ENCODE measurements at regions not wholly inside any gene's neighbourhood (a gene's known extent, or its start where the extent isn't known, plus 50 kb on each side); places are given as distances from the start of the nearest gene placed in this dataset.

DNA sequence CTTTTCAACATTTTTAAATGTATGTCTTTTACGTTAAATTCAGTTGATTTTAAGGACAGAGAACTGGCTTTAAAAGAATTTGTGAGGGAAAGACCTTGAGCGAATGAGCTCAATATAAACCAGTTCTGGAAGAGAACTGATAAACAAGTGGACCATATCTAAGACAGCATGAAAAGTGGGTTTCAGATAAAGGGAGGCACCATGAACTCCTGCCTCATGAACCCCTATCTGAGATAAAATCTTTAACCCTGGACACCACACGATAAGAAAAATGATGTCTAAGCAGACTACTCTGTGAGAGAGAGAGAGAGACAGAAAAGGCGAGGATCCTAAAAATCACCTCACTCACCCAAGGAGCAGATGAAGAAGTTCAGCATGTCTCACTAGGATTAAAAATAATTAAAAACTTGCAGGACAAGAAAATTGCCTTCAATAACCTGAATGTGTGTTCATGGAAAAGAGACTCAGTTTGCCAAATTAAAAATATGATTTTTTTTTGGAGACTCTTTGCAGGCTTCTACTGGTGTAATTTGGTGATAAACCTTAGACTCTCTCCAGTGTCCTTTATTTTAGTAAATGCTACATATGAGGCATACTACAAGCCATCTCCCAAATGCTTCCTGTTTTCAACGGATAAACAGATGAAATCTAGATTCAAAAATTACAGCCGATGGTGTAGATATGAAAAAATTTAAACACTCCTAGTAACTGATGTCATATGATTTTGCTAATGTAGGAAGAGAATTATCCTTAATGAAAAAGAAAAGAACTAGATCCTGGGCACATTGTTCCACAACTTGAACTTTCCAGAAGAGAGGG lies 299.5 kb downstream of the ADGB start:
- Histone ChIP-seq H3K79me2 (ENCODE audit: control insufficient read depth, insufficient read depth, low read length) (no peaks in the 10 kb centered on the region), H3K4me1 (ENCODE audit: control insufficient read depth, insufficient read depth, low read length) (no peaks in the 10 kb centered on the region), H3K4me3 (no peak overlapping the region), H3K4me2 (ENCODE audit: control insufficient read depth, insufficient read depth) (no peak overlapping the region), H2AFZ (ENCODE audit: control insufficient read depth, low read depth, low read length) (no peak overlapping the region), H3K27me3 (replicated peaks in 1 of 2; ENCODE audit: control insufficient read depth in 2 of 2, insufficient read depth in 2 of 2, low read length in 1 of 2) (no peaks in the 10 kb centered on the region; a peak in 1 of 4 replicates), H3K36me3 (ENCODE audit: control insufficient read depth in 2 of 2, insufficient read depth in 2 of 2, low read length in 1 of 2) (no peaks in the 10 kb centered on the region), H3K27ac (ENCODE audit: control insufficient read depth, insufficient read depth) (no peak overlapping the region), H3K9me3 (replicated peaks; ENCODE audit: control insufficient read depth, insufficient read depth, low read length) (no peaks in the 10 kb centered on the region), H4K20me1 (ENCODE audit: control insufficient read depth, insufficient read depth) (no peaks in the 10 kb centered on the region), H3K9ac (ENCODE audit: control insufficient read depth, insufficient read depth, low read length) (no peak overlapping the region)
- 26% methylated on average over 6 of the region's 6 CpGs for WGBS (ENCODE audit: insufficient coverage, insufficient replicate concordance, low lambda C conversion rate, missing lambda C conversion rate)
- intact Hi-C loops (cut with micrococcal nuclease; ENCODE audit: unreplicated experiment) (no loop called here), in situ Hi-C loops (cut with MboI) (no loop called here)
- SMC1A ChIA-PET (ENCODE audit: uncharacterized antibody, unreplicated experiment): no interaction called here
- CTCF ChIA-PET: no interaction called here
- no peak for FAIRE-seq
- POLR2A ChIA-PET: no interaction called here
- RAD21 ChIA-PET (ENCODE audit: unreplicated experiment): interaction anchor here (0.6 kb wide), 1 partner anchor 85 kb away, joined by 3 read pairs; no protein-coding TSS in a partner anchor
- BruUV-seq (replicated peaks): no TSS peak
- no peak for DNase-seq (ENCODE audit: low read depth, low spot score)
- TF ChIP-seq BMI1 (IDR thresholded peaks at IDR 0.05; ENCODE audit: borderline replicate concordance): no peak
- no peak for TF ChIP-seq WRNIP1 (IDR thresholded peaks at IDR 0.05; ENCODE audit: borderline replicate concordance, low read depth, low read length)
- no peak for TF ChIP-seq ATF7 (IDR thresholded peaks at IDR 0.05; ENCODE audit: low read depth)
- no peak for TF ChIP-seq KDM1A (IDR thresholded peaks at IDR 0.05; ENCODE audit: borderline replicate concordance)
- no peak for TF ChIP-seq NRF1 (conservative IDR thresholded peaks at IDR 0.05; ENCODE audit: low read depth, low read length)
- TF ChIP-seq, protein P1, sequence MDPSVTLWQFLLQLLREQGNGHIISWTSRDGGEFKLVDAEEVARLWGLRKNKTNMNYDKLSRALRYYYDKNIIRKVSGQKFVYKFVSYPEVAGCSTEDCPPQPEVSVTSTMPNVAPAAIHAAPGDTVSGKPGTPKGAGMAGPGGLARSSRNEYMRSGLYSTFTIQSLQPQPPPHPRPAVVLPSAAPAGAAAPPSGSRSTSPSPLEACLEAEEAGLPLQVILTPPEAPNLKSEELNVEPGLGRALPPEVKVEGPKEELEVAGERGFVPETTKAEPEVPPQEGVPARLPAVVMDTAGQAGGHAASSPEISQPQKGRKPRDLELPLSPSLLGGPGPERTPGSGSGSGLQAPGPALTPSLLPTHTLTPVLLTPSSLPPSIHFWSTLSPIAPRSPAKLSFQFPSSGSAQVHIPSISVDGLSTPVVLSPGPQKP (IDR thresholded peaks at IDR 0.05; ENCODE audit: low read depth, low read length): no peak
- no peak for TF ChIP-seq EGR1 (IDR thresholded peaks at IDR 0.05; ENCODE audit: borderline replicate concordance in 1 of 2, low read depth in 2 of 2, low read length in 2 of 2)
- ATAC-seq: no peak

All from GM12878 (cell line).